Neuron (in vitro differentiated cells): ENCODE measurements at regions not wholly inside any gene's neighbourhood (a gene's known extent, or its start where the extent isn't known, plus 50 kb on each side); places are given as distances from the start of the nearest gene placed in this dataset.
"Not testable (repeated sequence)": the region's sequence is repeated elsewhere in the genome, so short reads cannot be mapped to it uniquely, and the experiment has no call there.

Experiments used
- H2AFZ ChIP-seq: one replicate; pipeline ENCODE4 v1.6.1; 2013; ENCODE audit warnings: low read depth, mild to moderate bottlenecking, inconsistent platforms, low read length, moderate library complexity
- H3K27me3 ChIP-seq: one replicate; pipeline ENCODE4 v1.6.1; 2013; ENCODE audit warnings: low read length; ENCODE audit not compliant: insufficient read depth
- H3K36me3 ChIP-seq: one replicate; pipeline ENCODE4 v1.6.1; 2013; ENCODE audit warnings: low read length; ENCODE audit not compliant: insufficient read depth
- H3K4me1 ChIP-seq: one replicate; pipeline ENCODE4 v1.6.1; 2013; ENCODE audit warnings: low read length; ENCODE audit not compliant: insufficient read depth
- H3K4me3 ChIP-seq: 2 replicates; pipeline ENCODE4 v1.5.1; 2013; ENCODE audit warnings: mild to moderate bottlenecking, low read length, moderate library complexity
- H3K9me3 ChIP-seq: one replicate; pipeline ENCODE4 v1.6.1; 2013; ENCODE audit warnings: low read length

GRCh38 chr20:48227381-48227780, 442.1 kb upstream of the SULF2 start:
- Histone ChIP-seq H3K9me3 (peaks cover 10% of the 10 kb centered on the region), H3K27me3 (peaks cover 4% of the 10 kb centered on the region)

GRCh38 chr20:48226642-48227041, 441.4 kb upstream of the SULF2 start:
- Histone ChIP-seq H3K4me1 (peaks cover 2% of the 10 kb centered on the region), H3K9me3 (peaks cover 8% of the 10 kb centered on the region), H2AFZ (no peak overlapping the region), H3K4me3 (no peak overlapping the region), H3K27me3 (peaks cover 4% of the 10 kb centered on the region), H3K36me3 (no peaks in the 10 kb centered on the region)

More at GRCh38 chr20:48227381-48227780, 442.1 kb upstream of the SULF2 start:
- H3K4me1 ChIP-seq = peaks cover 4% of the 10 kb centered on the region
- H3K36me3 ChIP-seq = no peaks in the 10 kb centered on the region
- H2AFZ ChIP-seq = no peak overlapping the region
- H3K4me3 ChIP-seq = no peak overlapping the region

GRCh38 chr20:48224533-48225050, 439.3 kb upstream of the SULF2 start:
- Histone ChIP-seq H3K4me3 (no peak overlapping the region), H3K27me3 (peaks cover 4% of the 10 kb centered on the region), H3K4me1 (no peaks in the 10 kb centered on the region), H2AFZ (no peak overlapping the region), H3K9me3 (no peaks in the 10 kb centered on the region), H3K36me3 (no peaks in the 10 kb centered on the region)

GRCh38 chr20:48223715-48224114, 438.4 kb upstream of the SULF2 start:
- no peaks in the 10 kb centered on the region for H3K36me3 ChIP-seq

GRCh38 chr20:48222595-48223180, 437.4 kb upstream of the SULF2 start:
- peaks cover 4% of the 10 kb centered on the region for H3K27me3 ChIP-seq

More at GRCh38 chr20:48223715-48224114, 438.4 kb upstream of the SULF2 start:
- Histone ChIP-seq H3K9me3 (no peaks in the 10 kb centered on the region), H2AFZ (no peak overlapping the region), H3K27me3 (peaks cover 4% of the 10 kb centered on the region), H3K4me3 (no peak overlapping the region), H3K4me1 (no peaks in the 10 kb centered on the region)

GRCh38 chr20:48220033-48220633, 434.9 kb upstream of the SULF2 start:
- Histone ChIP-seq H3K36me3 (no peaks in the 10 kb centered on the region), H3K27me3 (no peaks in the 10 kb centered on the region), H3K4me3 (no peak overlapping the region), H3K4me1 (no peaks in the 10 kb centered on the region), H2AFZ (no peak overlapping the region), H3K9me3 (no peaks in the 10 kb centered on the region)

More at GRCh38 chr20:48222595-48223180, 437.4 kb upstream of the SULF2 start:
- Histone ChIP-seq H3K4me1 (no peaks in the 10 kb centered on the region), H3K9me3 (no peaks in the 10 kb centered on the region), H3K36me3 (no peaks in the 10 kb centered on the region), H3K4me3 (no peak overlapping the region), H2AFZ (no peak overlapping the region)

- Histone ChIP-seq H2AFZ (no peak overlapping the region), H3K9me3 (no peaks in the 10 kb centered on the region), H3K27me3 (no peaks in the 10 kb centered on the region), H3K4me1 (no peaks in the 10 kb centered on the region), H3K4me3 (no peak overlapping the region), H3K36me3 (no peaks in the 10 kb centered on the region)
These were observed 434.0 kb upstream of the SULF2 start for GRCh38 chr20:48219306-48219705.

GRCh38 chr20:48217190-48217589, 431.9 kb upstream of the SULF2 start:
- H2AFZ ChIP-seq = no peak overlapping the region
- no peaks in the 10 kb centered on the region for H3K9me3 ChIP-seq
- H3K27me3 ChIP-seq = no peaks in the 10 kb centered on the region
- H3K36me3 ChIP-seq = no peaks in the 10 kb centered on the region
- H3K4me3 ChIP-seq = no peak overlapping the region
- H3K4me1 ChIP-seq = no peaks in the 10 kb centered on the region

- Histone ChIP-seq H3K27me3 (no peaks in the 10 kb centered on the region), H3K9me3 (no peaks in the 10 kb centered on the region), H3K4me1 (no peaks in the 10 kb centered on the region), H2AFZ (no peak overlapping the region), H3K4me3 (no peak overlapping the region), H3K36me3 (no peaks in the 10 kb centered on the region)
These were observed 430.3 kb upstream of the SULF2 start for GRCh38 chr20:48215536-48215935.

GRCh38 chr20:48214601-48215000, 429.3 kb upstream of the SULF2 start:
- Histone ChIP-seq H3K4me3 (no peak overlapping the region), H3K27me3 (no peaks in the 10 kb centered on the region), H2AFZ (no peak overlapping the region), H3K36me3 (no peaks in the 10 kb centered on the region), H3K4me1 (no peaks in the 10 kb centered on the region), H3K9me3 (no peaks in the 10 kb centered on the region)

- H3K4me1 ChIP-seq, H3K4me3 ChIP-seq, H3K36me3 ChIP-seq, H3K27me3 ChIP-seq, H3K9me3 ChIP-seq, H2AFZ ChIP-seq: not testable (repeated sequence)
These were observed 428.4 kb upstream of the SULF2 start for GRCh38 chr20:48213635-48214034.

- no peaks in the 10 kb centered on the region for H3K27me3 ChIP-seq
- H3K9me3 ChIP-seq = no peaks in the 10 kb centered on the region
- H3K4me1 ChIP-seq = no peaks in the 10 kb centered on the region
- H3K4me3 ChIP-seq = no peak overlapping the region
- H2AFZ ChIP-seq = no peak overlapping the region
- no peaks in the 10 kb centered on the region for H3K36me3 ChIP-seq
These were observed 427.7 kb upstream of the SULF2 start for GRCh38 chr20:48212806-48213509.

- Histone ChIP-seq H2AFZ (no peak overlapping the region), H3K36me3 (no peaks in the 10 kb centered on the region), H3K27me3 (no peaks in the 10 kb centered on the region), H3K9me3 (no peaks in the 10 kb centered on the region), H3K4me1 (no peaks in the 10 kb centered on the region), H3K4me3 (no peak overlapping the region)
These were observed 426.6 kb upstream of the SULF2 start for GRCh38 chr20:48211847-48212246.
